ENCODE measurements at regions not wholly inside any gene's neighbourhood (a gene's known extent, or its start where the extent isn't known, plus 50 kb on each side); places are given as distances from the start of the nearest gene placed in this dataset.

- TF ChIP-seq CTCF (conservative IDR thresholded peaks at IDR 0.05): no peak
- no peak for TF ChIP-seq EZH2 (IDR thresholded peaks at IDR 0.05; ENCODE audit: low read depth)
Observed at GRCh38 chr12:109663795-109664194, 49.8 kb upstream of the FAM222A start.

Data from PC-9 (cell line).